Mucosa of descending colon (tissue), 3 donors: ENCODE measurements at regions not wholly inside any gene's neighbourhood (a gene's known extent, or its start where the extent isn't known, plus 50 kb on each side); places are given as distances from the start of the nearest gene placed in this dataset.

Experiments
- ATAC-seq: fragments of 200-7000 bp; cut with Tn5 transposase; one replicate; pipeline ENCODE4 v1.9.1; 2020; ENCODE audit warnings: mild to moderate bottlenecking, moderate library complexity
- DNase-seq, 3 donors: peaks; one replicate each; pipeline ENCODE4 v3.0.0-alpha.2; 2020
- H3K36me3 ChIP-seq: fragments of 200-600 bp; one replicate; pipeline ENCODE4 v1.8.0; 2021; ENCODE audit warnings: low read depth, mild to moderate bottlenecking
- H3K4me1 ChIP-seq: fragments of 200-600 bp; one replicate; pipeline ENCODE4 v1.8.0; 2021; ENCODE audit warnings: low read depth, mild to moderate bottlenecking
- H3K4me3 ChIP-seq: fragments of 200-600 bp; one replicate; pipeline ENCODE4 v1.8.0; 2021; ENCODE audit warnings: mild to moderate bottlenecking
- H3K9me3 ChIP-seq: fragments of 200-600 bp; one replicate; pipeline ENCODE4 v1.8.0; 2021; ENCODE audit warnings: mild to moderate bottlenecking
- intact Hi-C, 2 donors: fragments of 100-400 bp; cut with DNase I in 1 of 2; cut with micrococcal nuclease in 1 of 2; formaldehyde crosslinking; loops; one replicate each; pipeline versions ENCODE4 v1.11.0 to v1.11.1; 2022; cut with DNase I, micrococcal nuclease
- TF ChIP-seq, protein P1 (sequence below): fragments of 200-600 bp; IDR thresholded peaks from one replicate; pipeline ENCODE4 v1.8.0; 2022; ENCODE audit warnings: antibody characterized with exemption, mild to moderate bottlenecking
- donor health status: DM: no; HTN: no; CAD: no; lungs with moderate emphysema.
- donor health status: DM: no; HTN: no; CAD: no.
- donor health status: DM: no; HTN: yes; CAD: no.

DNA sequence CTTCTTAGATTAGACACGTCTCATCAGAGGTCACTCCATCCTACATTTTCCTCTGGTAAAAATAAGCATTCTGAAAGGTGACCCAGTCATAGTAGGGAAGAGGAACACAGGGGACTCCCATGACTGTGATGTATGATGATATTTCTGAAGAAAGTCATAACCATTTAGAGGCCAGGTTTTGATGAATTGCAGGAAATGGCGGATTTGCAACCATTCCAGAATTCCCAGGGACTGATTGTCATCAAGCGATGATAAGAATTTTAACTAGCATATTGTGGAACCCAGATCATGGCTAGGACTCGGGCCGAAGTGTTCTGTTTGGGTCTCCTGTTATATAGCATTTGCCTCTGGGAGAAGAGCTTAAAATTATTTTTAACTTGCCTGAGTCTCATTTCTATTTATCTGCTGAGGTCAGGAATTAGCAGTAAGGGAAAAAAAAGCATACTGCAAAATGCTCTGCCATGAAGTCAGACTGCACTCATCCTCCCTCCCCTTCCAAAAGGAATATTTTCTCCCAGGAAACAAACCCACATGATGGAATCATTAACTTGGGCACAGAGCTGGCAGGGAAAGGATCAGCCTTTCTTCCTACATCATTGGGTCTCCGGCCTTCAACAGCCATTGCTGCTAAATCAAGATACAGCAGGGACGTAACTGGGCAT lies 286.7 kb downstream of the HLX start:
- H3K4me3 ChIP-seq = no peak overlapping the region
- no peaks in the 10 kb centered on the region for H3K36me3 ChIP-seq
- ATAC-seq (no peak), DNase-seq (no peak)
- TF ChIP-seq, protein P1, sequence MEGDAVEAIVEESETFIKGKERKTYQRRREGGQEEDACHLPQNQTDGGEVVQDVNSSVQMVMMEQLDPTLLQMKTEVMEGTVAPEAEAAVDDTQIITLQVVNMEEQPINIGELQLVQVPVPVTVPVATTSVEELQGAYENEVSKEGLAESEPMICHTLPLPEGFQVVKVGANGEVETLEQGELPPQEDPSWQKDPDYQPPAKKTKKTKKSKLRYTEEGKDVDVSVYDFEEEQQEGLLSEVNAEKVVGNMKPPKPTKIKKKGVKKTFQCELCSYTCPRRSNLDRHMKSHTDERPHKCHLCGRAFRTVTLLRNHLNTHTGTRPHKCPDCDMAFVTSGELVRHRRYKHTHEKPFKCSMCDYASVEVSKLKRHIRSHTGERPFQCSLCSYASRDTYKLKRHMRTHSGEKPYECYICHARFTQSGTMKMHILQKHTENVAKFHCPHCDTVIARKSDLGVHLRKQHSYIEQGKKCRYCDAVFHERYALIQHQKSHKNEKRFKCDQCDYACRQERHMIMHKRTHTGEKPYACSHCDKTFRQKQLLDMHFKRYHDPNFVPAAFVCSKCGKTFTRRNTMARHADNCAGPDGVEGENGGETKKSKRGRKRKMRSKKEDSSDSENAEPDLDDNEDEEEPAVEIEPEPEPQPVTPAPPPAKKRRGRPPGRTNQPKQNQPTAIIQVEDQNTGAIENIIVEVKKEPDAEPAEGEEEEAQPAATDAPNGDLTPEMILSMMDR = no peak
- H3K9me3 ChIP-seq = no peaks in the 10 kb centered on the region
- intact Hi-C loops = no loop called here
- H3K4me1 ChIP-seq = no peaks in the 10 kb centered on the region

DNA sequence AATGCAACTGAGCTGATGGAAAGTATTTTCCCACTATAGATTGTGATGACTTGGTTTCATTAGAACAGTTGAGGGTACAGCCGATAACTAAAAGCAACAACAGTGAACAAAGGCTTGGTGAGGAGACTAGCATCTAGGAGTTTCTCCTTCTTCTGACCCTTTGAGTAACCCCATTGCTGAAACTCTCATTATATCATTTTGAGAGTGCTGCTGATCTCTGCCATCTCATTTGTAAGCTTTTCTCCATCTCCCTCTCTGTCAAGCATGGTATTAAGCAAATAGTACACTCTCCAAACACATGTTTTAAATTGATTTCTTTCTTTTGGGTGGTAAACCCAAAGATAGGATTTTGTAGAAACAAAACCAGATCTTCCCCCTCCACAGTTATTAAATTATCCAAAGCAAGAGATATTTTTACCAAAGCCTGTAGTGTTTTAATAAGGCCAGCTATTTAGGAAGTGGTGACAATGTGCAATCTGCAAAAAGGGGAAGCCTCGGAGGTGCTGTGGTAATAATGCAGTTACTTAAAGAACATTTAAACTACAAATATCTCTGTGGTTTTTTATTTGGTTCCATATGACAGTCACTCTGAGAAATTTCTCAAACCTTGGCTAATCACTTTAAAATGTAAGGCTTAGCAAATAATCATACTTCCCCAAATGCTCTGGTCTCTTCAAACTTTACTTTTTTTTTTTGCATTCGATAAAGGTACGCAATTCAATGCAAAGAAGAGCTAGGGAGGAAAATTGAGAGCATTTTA lies 287.5 kb downstream of the HLX start:
- intact Hi-C loops = no loop called here
- TF ChIP-seq, protein P1 = no peak
- Histone ChIP-seq H3K4me1 (no peaks in the 10 kb centered on the region), H3K4me3 (no peak overlapping the region), H3K9me3 (no peaks in the 10 kb centered on the region), H3K36me3 (no peaks in the 10 kb centered on the region)
- DNase-seq (no peak), ATAC-seq (peak; percentile 50)

DNA sequence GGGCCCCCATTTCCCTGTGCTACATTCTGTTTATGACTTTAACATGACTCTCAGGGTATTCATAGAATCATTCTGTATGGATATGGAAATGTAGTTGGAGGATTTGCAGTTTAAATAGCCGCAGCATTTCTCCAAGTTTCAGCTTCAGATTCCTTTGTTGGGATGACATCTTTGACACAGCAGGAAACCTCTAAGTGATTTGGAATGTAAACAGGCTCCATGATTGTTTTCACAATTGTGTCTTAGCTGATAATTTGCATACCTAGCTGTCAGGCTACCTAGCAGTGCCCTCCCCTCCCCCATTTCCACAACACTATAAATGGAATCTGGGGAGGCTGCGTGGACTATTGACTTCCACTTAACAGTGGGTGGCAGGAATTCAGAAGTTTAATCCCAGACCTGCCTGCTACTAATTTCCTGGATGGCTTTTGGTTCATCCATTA lies 290.2 kb downstream of the HLX start:
- TF ChIP-seq, protein P1 = no peak
- H3K4me3 ChIP-seq = no peak overlapping the region
- no peak for DNase-seq
- H3K4me1 ChIP-seq = no peaks in the 10 kb centered on the region
- no peak for ATAC-seq
- H3K36me3 ChIP-seq = no peaks in the 10 kb centered on the region
- intact Hi-C loops = no loop called here
- H3K9me3 ChIP-seq = no peaks in the 10 kb centered on the region

DNA sequence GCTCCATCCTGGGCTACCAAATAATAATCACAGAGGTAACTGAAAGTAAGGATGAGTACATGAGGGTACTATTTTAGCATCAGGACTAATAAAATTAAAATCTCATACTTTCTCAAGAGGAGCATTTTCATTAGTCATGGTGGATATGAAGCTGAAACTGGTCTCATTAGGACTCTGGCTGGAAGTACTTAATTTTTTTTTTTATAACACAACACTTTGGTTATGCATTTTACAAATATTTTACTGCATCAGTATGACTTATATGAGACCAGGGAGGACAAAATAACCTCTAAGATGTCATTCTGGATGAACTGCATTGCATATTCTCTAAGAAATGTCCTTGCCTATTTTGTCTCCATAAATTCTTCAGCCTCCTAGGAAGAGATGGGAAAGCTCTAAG lies 290.9 kb downstream of the HLX start:
- Histone ChIP-seq H3K4me1 (no peaks in the 10 kb centered on the region), H3K9me3 (no peaks in the 10 kb centered on the region), H3K36me3 (no peaks in the 10 kb centered on the region), H3K4me3 (no peak overlapping the region)
- DNase-seq (no peak), ATAC-seq (no peak)
- intact Hi-C loops = no loop called here
- TF ChIP-seq, protein P1 = no peak

DNA sequence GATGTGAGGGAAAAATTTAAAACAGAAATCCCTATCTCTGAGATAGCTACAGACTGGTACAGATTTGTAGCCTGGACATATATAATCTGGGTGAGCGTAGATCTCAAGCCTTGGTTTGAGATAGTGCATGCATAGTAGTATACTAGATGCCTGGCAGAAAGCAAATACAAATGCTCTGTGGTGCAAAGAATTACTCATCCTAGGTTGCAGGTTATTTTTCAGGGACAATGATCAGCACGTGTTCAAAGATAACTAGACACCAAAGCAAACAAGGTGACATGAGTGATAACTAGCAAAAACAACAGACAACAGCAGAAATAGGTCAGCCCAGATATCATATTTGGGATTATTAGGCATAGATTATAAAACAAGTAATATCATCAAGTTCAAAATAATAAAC lies 292.5 kb downstream of the HLX start:
- Histone ChIP-seq H3K36me3 (no peaks in the 10 kb centered on the region), H3K4me1 (no peaks in the 10 kb centered on the region), H3K4me3 (no peak overlapping the region), H3K9me3 (no peaks in the 10 kb centered on the region)
- DNase-seq (no peak), ATAC-seq (no peak)
- TF ChIP-seq, protein P1 = no peak
- intact Hi-C loops = no loop called here
